ENCODE measurements at regions not wholly inside any gene's neighbourhood (a gene's known extent, or its start where the extent isn't known, plus 50 kb on each side); places are given as distances from the start of the nearest gene placed in this dataset.

DNA sequence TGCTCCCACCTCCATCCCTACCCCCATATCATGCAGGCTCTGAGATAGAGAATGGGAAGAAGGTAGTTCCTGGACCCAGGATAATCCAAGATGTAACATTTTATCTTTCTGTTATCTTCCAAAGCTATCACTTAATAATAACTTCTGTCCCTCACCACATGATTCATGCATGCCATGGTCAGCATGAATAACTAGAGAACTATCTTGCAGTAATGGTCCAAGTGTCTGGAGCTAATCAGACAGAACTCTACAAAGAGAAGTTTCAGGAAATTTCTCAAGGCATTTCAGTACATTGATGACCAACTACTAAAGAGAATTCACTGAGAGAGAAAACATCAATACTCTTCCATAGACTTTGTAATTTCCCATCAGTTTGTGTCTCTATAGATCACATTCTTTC lies 1469.7 kb upstream of the PIK3C3 start:
- no peak for DNase-seq

DNA sequence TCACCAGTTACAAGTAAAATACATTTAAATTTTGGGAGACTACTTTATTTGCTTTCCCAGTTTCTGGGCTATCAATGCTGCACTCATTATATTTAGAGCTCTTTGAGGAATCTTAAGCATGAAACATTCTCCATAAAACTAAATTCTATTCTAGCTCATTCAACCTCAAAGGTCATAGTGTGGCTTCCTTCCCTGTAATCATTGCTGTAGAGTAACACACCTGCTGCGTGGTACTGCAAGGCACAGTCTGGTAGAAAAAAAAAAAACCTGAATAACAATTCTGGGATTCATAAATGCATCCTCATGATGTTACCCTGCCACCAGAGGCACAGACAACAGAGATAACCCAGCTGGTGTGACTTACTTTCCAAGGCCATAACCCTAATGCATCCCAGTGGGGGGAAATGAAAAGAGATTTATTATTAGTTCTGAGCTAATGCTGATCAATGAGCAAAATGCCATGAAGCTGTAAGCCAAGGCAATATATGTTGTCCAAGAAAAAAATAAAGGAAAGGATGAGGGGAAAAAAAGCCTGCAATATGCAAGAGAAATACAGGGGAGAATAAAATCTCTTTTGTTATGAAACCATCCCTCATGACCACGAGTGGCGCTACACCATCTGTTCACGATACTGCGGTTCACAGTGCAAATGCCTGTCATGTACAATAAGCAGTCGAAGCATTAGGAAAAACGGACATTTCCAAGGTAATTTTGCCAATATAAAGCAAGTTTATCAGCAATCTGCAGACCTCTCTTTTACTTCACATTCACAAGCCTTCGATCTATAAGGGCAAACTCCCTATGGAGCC lies 1481.6 kb upstream of the PIK3C3 start:
- no peak for DNase-seq

DNA sequence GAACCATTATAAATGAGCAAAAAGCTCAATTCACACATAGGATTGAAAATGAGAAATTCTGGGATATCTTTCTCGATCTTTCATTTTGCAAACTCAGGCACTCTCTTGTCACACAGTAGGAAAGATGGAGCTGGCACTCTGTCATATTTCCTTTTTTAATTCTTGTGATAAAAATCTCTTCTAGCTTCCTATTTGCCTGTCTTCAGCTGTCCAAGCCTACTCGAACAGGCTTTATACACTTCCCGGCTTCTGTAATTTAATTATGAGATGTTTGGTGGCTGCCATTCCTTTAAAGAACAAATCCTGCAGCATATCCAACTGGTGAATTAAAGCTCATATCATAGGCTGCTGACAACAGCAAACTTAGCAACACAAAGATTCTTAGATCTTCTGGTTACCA lies 1484.3 kb upstream of the PIK3C3 start:
- DNase-seq: no peak

DNA sequence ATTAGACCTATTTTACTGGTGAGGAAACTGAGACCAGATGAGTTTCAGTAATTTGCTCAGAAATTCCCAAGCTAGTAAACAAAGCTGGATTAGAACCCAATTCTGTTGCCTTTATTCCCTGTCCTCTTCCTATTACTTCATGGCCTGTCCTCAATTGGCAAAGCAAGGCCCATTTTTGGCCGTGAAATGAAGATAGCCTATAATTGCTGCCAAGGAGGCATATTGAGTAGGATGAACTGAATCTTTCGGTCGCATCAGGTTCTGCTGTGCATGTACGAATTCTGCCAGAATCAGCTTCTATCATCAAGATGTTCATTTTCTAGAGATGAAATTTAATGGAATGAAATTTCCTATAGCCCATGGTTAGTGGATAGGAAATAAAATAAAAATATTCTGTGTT lies 1485.2 kb upstream of the PIK3C3 start:
- DNase-seq: no peak

DNA sequence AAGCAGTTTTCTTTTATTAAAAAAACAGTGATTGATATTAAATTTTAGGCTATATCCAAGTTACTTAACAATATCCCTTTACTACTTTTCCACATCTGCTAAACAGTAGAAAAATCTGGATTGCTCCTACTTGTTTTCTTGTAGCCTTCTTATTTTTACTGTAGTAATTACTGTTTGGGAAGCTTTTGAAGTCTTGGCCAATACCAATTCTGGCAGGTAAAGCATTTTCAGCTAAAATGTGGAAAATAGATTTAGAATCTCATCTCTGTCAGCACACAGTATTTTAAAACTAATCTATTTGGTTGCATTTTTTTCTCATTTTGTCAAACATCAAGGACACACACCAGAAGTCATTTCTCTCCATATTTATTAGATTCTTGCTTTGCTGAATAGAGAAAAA lies 1485.7 kb upstream of the PIK3C3 start:
- DNase-seq: no peak

DNA sequence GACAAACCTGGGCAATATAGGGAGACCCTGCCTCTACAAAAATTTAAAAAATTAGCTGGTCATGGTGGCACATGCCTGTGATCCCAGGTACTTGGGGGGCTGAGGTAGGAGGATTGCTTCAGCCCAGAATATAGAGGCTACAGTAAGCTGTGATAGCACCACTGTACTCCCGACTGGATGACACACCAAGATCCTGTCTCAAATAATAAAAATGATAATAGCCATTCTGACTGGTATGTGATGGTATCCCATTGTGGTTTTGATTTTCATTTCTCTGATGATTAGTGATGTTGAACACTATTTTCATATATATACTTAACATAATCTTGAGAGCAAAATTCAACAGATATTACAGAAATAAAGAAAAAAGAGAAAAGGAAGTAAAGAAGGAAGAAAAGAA lies 1491.0 kb upstream of the PIK3C3 start:
- DNase-seq: no peak

DNA sequence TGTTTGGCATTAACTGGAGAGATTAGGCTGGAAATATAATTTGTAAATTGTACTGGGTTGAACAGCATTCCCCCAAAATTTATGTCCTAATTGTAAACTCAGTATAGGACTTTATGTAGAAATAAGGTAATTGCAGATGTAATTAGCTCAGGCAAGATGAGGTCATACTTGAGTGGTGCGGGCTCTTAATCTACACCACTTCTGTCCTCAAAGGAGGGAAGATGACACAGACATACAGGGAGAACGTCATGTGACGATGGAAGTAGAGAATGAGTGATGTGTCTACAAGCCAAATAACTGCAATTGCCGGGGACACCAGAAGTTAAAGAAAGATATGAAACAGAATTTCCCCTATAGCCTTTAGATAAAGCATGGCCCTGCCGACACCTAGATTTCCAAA lies 1501.1 kb upstream of the PIK3C3 start:
- no peak for DNase-seq

DNA sequence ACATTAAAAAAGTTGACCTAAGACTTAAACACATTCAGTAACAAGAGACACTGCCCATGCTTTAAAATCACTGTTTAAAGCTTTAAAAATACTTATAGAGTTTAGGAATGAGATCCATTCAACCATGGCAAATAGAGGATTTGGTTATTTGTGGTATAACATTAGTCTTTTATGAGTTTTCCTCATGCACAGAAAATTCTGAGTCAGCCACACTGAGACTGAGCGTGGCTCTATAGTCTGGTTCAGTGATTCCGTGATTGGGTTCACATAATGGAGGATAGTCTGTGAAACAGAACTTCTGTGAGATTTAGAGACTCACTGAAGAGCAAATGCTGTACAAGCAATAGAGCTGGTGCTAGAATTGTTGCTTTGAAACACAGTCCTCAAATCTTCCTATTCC lies 1502.4 kb upstream of the PIK3C3 start:
- DNase-seq: no peak

DNA sequence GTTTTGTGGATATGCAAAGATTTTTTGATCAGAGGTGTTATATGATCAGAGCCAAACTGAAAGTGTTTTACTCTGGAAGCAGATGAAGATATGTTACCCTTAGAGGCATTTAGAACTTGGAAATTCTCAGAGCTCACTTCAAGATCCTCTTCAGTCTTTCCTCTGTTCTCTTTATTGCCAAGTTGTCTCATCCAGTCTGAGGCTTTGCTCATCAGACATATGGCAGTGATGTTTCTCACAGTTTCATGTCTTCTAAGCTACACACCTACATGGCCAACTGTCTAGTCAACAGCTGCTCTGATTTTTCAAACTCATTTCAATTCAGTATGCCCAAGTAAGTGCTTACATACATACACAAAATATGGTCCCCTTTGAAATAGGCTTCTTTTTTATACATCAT lies 1504.3 kb upstream of the PIK3C3 start:
- DNase-seq: no peak

DNA sequence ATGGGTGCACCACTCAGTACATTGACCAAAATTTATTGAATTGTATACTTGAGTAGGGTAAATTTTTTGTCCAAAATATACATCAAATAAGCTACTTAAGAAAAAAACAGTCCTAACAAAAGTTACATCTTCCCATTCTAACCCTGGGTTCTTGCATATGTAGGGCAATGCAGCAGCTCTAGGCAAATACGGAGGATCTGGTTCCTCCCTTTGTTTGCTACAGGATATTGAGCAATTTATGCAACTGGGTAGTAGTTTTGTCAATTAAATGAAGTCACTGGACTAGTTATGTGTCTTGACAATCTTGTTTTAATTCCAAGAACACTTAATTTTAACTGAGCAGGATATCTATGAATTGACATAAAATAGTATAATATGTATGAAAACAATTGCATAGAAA lies 1507.2 kb upstream of the PIK3C3 start:
- no peak for DNase-seq

DNA sequence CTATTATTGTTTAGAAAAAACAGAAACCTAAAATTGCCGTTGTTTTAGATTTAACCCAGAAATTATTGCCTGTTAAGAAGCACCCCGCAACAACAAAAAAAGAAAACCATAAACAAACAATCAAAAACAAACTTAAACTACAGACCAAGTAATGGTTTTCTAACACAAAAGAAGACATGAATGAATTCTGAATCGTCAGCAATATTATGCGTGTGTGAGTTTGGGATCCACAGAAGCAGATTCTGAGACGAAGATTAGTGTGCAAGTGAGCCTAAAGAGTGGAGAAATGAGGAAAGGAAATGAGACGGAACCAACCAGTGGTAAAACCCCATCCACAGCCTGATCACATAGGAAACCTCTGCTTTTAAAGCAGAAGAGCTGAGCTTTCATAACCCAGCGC lies 1514.9 kb upstream of the PIK3C3 start:
- DNase-seq: no peak

DNA sequence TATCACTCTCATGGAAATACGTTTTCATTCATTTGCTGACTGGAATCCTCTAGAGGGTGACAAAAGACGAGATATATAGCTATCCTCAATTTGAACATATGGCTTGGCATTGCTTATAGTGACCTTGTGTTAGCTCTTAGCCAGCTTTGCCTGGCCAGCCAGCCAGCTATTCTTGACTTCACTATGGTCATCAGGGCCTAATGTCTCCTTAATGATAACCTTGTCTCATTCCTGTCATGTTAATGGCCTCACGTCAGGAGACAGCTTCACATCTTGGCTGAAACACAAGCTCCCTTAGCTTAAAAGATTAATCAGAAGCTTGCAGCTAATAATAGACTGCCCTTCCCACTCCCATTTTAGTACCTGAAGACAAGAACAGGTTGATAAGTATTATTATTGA lies 1517.5 kb upstream of the PIK3C3 start:
- no peak for DNase-seq

DNA sequence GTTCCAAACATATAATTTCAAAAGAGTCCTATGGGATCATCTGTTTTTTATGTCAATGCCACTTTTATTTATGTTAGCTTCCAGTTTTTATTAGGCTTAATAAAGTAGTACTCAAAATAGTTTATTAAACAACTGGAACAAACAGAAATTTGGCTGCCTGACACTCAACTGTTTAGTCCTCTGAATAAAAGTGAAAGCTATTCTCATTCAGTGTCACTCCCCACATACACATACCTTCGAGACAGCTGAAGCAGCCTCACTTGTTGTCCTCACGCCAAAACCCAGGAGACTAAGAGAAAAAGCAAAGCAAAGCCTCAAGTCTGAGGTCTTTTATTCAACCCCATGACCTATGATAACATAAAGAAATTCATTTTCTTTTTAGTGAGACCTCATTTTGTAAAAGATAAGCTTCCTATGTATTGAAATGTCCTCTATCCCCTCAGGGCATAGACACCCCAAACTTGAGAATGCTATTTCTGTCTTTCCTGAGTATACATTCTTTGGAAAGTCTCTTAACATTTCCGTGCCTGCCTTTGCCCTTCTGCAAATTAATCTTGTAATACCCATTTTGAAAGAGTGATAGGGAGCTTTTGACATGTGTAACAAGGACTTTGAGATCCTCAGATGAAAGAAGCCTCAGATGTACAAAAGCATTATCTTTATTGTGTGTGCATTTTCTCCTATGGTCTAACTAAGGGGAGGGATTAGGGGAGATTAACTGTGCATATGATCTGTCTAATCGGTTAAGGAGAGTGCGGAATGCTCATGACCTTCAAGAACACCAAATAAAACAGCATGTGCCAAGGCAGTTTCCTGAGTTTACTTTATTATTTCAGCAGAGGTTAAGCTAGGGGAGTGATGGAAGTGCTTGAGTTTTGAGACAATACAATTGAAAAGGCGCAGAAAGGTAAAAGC lies 1523.7 kb upstream of the PIK3C3 start:
- DNase-seq: no peak

DNA sequence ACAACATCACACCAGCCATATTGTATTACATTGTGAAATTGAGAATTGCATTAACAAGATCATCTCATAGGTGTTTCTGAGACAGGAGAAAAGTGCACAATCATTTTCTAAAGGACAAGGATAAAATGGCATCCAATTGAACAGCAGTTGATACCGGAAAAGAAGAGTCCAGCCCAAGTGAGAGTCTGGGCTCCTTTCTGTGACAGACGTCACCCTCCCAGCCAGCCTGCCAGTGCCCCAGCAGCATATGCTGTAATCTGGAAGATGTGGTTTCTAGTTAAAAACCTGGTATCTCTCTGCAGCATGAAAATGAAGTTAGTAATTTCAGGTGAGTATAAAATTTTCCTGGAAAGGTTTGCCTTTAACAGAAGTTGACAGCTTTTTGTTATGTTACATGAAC lies 1531.7 kb upstream of the PIK3C3 start:
- no peak for DNase-seq

DNA sequence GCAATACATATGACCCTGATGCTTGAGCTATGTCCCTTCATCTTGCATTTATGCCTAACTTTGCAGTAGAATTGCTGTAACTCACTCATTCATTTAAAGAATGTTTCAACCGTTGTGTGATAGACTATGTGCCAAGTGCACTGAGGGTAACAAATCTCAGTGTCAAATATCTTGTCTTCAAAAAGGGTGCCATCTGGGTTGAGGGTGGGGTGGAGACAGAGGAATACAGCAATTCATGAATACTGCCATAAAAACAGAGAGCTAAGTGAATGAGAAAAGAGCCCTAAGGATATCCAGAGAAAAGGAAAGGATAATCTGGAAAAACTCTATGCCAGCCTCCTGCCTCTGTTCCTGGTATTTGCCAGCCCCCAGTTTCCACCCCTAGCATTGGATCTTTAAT lies 1534.4 kb upstream of the PIK3C3 start:
- no peak for DNase-seq

DNA sequence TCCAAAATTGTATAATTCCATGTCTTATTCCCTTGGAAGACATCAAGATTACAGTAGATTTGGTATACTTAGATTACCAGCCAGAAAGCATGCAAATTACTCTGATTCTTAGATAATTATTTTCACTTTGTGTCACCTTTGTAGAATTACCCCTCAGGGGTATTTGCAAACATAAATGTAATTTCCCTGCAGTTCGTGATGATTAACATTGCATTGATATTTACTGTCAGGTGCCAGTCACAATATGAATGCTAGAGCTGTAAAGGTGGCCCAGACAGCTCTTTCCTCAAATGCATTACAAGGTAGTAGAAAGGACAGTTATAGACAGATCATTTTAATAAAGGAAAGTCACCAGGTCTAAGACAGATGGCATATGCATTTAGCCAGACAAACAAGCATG lies 1537.5 kb upstream of the PIK3C3 start:
- DNase-seq: no peak

DNA sequence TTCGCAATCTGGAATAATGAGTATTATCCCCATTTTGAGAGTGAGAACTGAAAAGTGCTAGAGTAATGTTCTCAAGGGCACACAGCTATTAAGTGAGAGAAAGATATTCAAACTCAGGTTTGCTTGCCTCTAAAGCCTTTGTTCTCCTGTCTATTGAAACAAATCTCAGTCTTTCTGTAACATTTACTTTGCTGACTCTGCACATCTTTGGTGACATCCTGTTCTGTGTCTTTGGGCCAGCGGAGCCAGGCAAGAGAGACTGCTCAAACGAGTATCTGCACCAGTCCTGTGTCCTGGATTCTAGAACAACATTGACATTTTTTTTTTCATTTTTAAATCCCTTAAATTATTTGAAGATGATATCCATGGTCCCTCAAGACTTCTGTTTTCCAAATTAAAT lies 1539.2 kb upstream of the PIK3C3 start:
- DNase-seq: no peak

DNA sequence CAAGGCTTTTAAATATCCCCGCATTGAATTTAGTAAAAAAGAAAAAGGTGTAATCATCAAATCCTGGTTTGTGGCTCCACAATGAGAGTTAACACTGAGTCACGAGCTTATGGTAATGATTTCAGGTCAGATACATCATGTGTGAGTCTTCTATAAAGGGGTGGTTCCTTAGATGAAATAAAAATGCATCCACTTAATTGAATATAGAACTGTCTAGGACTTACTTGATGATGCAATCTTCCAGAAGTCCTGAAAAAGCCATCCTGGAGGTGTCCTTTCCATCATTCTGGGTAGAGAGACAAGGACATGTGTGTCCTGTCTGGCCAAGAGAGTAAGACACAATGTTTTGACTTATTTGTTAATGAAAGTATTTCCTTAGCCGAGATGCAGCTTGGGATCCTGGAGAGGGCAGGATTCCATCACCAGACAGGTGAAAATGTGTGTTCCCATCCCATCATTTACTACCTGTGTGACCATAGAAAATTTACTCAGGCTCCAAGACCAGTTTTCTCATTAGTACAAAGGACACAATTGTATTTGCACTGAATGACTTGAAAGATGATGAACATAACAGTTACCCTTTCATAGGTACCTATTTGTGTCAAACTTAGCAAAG lies 1539.8 kb upstream of the PIK3C3 start:
- no peak for DNase-seq

DNA sequence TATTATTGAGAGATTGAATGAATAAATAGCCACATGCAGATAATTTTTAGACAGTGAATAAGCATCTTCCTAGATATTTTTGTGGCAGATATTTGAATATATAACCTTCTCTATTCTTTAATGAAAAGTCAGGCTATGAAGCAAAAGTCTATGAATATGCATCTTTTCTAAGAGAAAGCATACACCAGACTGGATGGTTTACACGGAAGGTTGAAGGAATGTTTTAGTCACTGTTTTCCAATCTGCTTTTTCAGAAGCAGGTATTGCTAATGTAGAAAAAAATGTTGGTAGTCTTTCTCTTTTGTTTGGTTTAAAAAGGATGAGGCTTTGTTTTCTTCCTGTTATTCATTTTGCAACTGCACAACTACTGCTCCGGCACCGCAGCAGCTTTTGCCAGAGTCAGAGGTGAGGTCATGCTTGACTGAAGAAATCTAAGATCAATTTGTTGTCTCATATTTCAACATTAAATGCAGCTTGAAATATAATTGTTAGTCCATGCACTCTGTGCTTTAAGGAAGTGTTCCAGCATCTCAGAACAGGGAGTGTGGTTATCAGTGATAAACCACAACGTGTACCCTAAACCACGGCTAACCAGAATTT lies 1540.8 kb upstream of the PIK3C3 start:
- no peak for DNase-seq

DNA sequence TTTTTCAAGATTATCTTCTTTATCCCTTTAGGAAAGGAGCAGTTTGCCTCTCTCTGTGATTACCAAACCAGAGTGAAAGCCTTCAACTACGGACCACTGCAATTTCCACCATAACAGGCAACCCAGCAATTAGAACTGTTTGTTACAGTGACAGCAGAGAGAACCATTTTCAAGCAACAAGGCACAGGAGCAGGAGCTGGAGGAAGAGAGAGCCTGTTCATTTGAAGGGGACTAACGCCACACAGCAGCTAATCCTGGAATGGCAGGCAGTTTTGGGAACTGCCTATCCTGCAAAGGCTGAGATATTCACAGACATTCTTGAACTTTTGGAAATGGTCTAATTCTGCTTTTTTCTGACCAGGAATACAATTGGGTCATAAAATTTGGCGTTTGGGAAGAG lies 1541.9 kb upstream of the PIK3C3 start:
- no peak for DNase-seq

DNA sequence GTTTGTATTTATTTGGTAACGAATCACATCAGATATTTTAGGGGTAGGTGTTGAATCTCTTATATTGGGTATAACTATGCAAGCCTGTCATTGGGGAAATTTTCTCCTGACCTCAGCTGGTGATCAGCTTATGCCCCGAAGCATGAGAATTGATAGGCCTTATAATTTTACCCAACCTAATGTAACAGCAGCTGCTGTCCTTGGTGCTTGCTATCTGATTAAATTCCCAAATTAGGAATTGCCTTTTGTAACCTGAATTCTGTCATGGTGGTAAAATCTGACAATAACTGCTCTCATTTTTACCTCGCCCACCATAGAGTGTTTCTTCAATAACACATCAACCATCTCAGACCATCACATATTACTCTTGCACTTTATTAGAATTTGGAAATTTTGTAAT lies 1542.6 kb upstream of the PIK3C3 start:
- no peak for DNase-seq

DNA sequence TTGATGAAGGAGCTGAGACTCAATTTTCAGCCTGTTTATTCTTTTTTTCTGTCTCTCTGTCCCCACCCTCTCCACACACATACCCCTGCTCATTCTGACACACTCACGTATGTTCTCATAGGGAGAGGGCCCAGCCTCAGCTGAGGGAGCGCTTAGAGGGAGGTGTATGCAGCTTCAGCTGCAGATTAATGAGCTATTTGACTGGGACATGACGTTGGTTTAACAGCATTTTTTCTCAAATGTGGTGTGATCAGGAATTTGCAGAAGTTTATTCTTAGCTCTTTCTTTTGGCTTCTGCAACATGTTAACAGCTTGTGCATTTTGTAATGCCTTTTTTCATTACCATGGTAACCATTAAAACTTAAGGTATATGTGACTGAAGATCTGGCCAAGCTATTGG lies 1547.1 kb upstream of the PIK3C3 start:
- no peak for DNase-seq

DNA sequence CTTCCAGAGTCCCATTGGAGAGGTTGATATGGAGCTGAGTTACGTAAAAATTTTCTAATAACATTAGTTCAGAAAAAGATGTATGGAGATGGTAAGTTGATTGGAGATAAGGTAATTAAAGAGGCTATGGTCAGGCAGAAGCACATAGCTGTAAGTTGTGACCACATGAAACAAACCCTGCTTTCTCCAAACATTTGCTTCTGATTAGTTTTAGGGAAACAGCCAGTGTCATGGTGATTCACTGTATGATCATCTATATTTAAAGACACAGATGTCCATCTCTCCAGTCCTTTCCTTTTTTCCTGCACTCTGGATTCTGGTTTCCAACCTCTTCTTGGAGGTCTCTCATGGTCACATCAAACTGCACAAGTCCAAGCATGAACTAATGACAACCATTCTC lies 1550.8 kb upstream of the PIK3C3 start:
- DNase-seq: no peak

DNA sequence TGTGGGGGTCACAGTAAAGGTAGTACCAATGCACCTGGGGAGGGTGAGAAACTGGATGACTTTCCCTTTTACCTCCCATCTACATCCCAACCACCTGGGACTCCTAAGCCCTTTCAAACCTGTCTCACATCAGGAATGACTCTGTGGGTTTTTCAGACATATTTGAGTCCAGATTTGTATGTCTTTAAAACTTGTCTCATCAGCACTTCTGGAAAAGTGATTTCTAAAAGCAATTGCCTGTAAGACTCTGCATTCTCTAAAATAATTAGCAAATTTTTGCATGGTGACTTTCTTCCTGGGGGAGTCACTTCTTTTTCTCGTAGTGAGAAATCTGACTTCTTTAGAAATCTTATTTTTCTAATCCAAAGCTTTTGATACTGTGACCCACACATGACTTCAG lies 1553.0 kb upstream of the PIK3C3 start:
- DNase-seq: no peak
